Inflammatory macrophage (primary cell): ENCODE measurements at regions not wholly inside any gene's neighbourhood (a gene's known extent, or its start where the extent isn't known, plus 50 kb on each side); places are given as distances from the start of the nearest gene placed in this dataset.

ENCODE experiments used
- DNase-seq, 2 donors: peaks; one replicate each; pipeline ENCODE4 v3.0.0-alpha.2; 2020 to 2022

GRCh38 chr9:88696501-88696900 lies 161.5 kb downstream of the NXNL2 start:
- no peak for DNase-seq

GRCh38 chr9:88697764-88698432 lies 162.9 kb downstream of the NXNL2 start:
- peak in 1 of 2 donors; percentile 7 for DNase-seq

- DNase-seq: no peak
Measured at GRCh38 chr9:88702985-88703384, 168.0 kb downstream of the NXNL2 start.

GRCh38 chr9:88706193-88707113 lies 171.5 kb downstream of the NXNL2 start:
- no peak for DNase-seq

GRCh38 chr9:88710449-88710848 lies 175.5 kb downstream of the NXNL2 start:
- DNase-seq: no peak

- no peak for DNase-seq
Measured at GRCh38 chr9:88711719-88712118, 176.7 kb downstream of the NXNL2 start.

- DNase-seq: no peak
Measured at GRCh38 chr9:88712484-88712883, 177.5 kb downstream of the NXNL2 start.

- DNase-seq: no peak
Measured at GRCh38 chr9:88713010-88713409, 178.0 kb downstream of the NXNL2 start.

- no peak for DNase-seq
Measured at GRCh38 chr9:88716596-88717290, 181.8 kb downstream of the NXNL2 start.

GRCh38 chr9:88721025-88721424 lies 186.0 kb downstream of the NXNL2 start:
- no peak for DNase-seq

GRCh38 chr9:88721495-88722279 lies 186.7 kb downstream of the NXNL2 start:
- DNase-seq: peak in 1 of 2 donors; percentile 23

GRCh38 chr9:88722753-88723152 lies 187.8 kb downstream of the NXNL2 start:
- no peak for DNase-seq

GRCh38 chr9:88723751-88724150 lies 188.8 kb downstream of the NXNL2 start:
- DNase-seq: no peak

GRCh38 chr9:88724331-88724730 lies 189.4 kb downstream of the NXNL2 start:
- no peak for DNase-seq

- no peak for DNase-seq
Measured at GRCh38 chr9:88725300-88726019, 190.5 kb downstream of the NXNL2 start.

- DNase-seq: no peak
Measured at GRCh38 chr9:88726803-88727202, 191.8 kb downstream of the NXNL2 start.

GRCh38 chr9:88730780-88731179 lies 195.8 kb downstream of the NXNL2 start:
- no peak for DNase-seq

- no peak for DNase-seq
Measured at GRCh38 chr9:88732128-88732527, 197.2 kb downstream of the NXNL2 start.

- no peak for DNase-seq
Measured at GRCh38 chr9:88733651-88734421, 198.9 kb downstream of the NXNL2 start.

GRCh38 chr9:88734527-88734926 lies 199.5 kb downstream of the NXNL2 start:
- no peak for DNase-seq

- no peak for DNase-seq
Measured at GRCh38 chr9:88736136-88736637, 201.2 kb downstream of the NXNL2 start.
